ENCODE measurements at regions not wholly inside any gene's neighbourhood (a gene's known extent, or its start where the extent isn't known, plus 50 kb on each side); places are given as distances from the start of the nearest gene placed in this dataset.

DNA sequence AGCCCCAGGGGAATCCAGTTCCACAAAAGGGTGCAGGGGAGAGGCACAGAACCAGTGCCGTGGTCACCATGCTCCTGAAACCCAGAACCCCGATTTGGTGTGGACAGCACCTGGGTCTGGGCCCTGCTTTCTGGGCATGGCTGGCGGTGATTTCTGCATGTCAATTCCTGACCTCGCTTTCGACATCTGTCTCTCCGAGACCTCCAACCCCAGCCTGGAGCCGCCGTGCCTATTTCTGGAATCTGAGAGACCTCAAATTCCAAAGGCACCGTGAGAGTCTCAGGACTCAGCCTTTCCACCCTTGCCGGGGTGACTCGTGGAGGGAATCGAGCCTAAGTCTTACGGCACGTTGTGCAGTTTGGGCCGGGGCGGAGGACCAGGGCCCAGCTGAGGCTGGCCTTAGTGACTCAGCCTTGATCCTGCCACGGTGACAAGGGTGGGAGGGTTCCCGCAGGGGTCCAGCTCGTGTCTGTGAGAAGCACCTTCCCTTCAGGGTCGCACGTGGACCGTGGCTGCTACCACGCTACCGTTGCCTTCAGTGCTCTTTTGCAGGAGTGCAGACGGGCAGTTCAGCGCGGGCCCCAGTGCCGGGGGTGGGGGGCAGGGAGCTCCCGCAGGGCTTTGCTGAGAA lies 133.7 kb downstream of the PXDC1 start:
- H3K79me1 ChIP-seq (ENCODE audit: low read depth, low read length): no peaks in the 10 kb centered on the region
- H3K9ac ChIP-seq (ENCODE audit: low read depth, low read length, poor library complexity): no peak overlapping the region
- no CpG with 5 or more reads among the region's 29 CpGs for WGBS, 2 donors (ENCODE audit: extremely low coverage in 2 of 2, insufficient read length in 2 of 2, insufficient replicate concordance in 1 of 2)
- no peak overlapping the region for H2BK5ac ChIP-seq (ENCODE audit: low read length)
- H2BK15ac ChIP-seq (ENCODE audit: low read length): peak overlapping the region; percentile 81
- H4K91ac ChIP-seq (ENCODE audit: low read depth, low read length, poor library complexity): no peak overlapping the region
- H3K4me1 ChIP-seq (ENCODE audit: control insufficient read depth in 2 of 2, insufficient read depth in 1 of 2, low read depth in 1 of 2, low read length in 2 of 2): peaks cover 1 to 4% of the 10 kb centered on the region in 2 donors
- DNase-seq (ENCODE audit: low spot score): no peak
- no peak overlapping the region for H3K4me2 ChIP-seq (ENCODE audit: insufficient read depth, low read length, poor library complexity, severe bottlenecking)
- H3K36me3 ChIP-seq (replicated peaks in 1 of 2; ENCODE audit: control insufficient read depth in 2 of 2, insufficient read depth in 2 of 2, low read length in 2 of 2): no peaks in the 10 kb centered on the region
- no peak overlapping the region for H2AK5ac ChIP-seq (ENCODE audit: low read depth, low read length)
- no peak overlapping the region for H2BK12ac ChIP-seq (ENCODE audit: low read length)
- no peak overlapping the region for H3K27ac ChIP-seq (replicated peaks; ENCODE audit: low read length)
- no peak overlapping the region for H3K4ac ChIP-seq (ENCODE audit: low read length)
- peak overlapping the region; percentile 87 for H3K18ac ChIP-seq (ENCODE audit: low read length)
- H3K4me3 ChIP-seq (ENCODE audit: low read length in 2 of 2): peak overlapping the region in 1 of 2 donors; percentile 0
- peak overlapping the region; percentile 48 for H4K8ac ChIP-seq (ENCODE audit: low read depth, low read length)
- no peaks in the 10 kb centered on the region for H3K9me3 ChIP-seq (replicated peaks in 1 of 2; ENCODE audit: control insufficient read depth in 2 of 2, insufficient read depth in 1 of 2, low read depth in 1 of 2, low read length in 2 of 2)
- peak overlapping the region; percentile 82 for H3K14ac ChIP-seq (ENCODE audit: low read length)
- H3K27me3 ChIP-seq (ENCODE audit: control insufficient read depth in 3 of 3, insufficient read depth in 3 of 3, low read depth in 1 of 3, low read length in 3 of 3): peaks cover 0 to 6% (median 0%) of the 10 kb centered on the region in 3 experiments
- H2BK120ac ChIP-seq (ENCODE audit: low read depth, low read length): peak overlapping the region; percentile 77
- no peak overlapping the region for H2AFZ ChIP-seq (ENCODE audit: low read length)
- H3K23ac ChIP-seq (ENCODE audit: low read depth, low read length, poor library complexity): peak overlapping the region; percentile 77

- H2AK5ac ChIP-seq (ENCODE audit: low read depth, low read length): peak overlapping the region; percentile 36
- H3K9me3 ChIP-seq (replicated peaks in 1 of 2; ENCODE audit: control insufficient read depth in 2 of 2, insufficient read depth in 1 of 2, low read depth in 1 of 2, low read length in 2 of 2): no peaks in the 10 kb centered on the region
- H2BK12ac ChIP-seq (ENCODE audit: low read length): no peak overlapping the region
- no peak overlapping the region for H4K91ac ChIP-seq (ENCODE audit: low read depth, low read length, poor library complexity)
- H3K79me1 ChIP-seq (ENCODE audit: low read depth, low read length): no peaks in the 10 kb centered on the region
- peak overlapping the region; percentile 81 for H2BK15ac ChIP-seq (ENCODE audit: low read length)
- no peak overlapping the region for H3K14ac ChIP-seq (ENCODE audit: low read length)
- no peak overlapping the region for H3K4ac ChIP-seq (ENCODE audit: low read length)
- DNase-seq (ENCODE audit: low spot score): no peak
- H3K4me2 ChIP-seq (ENCODE audit: insufficient read depth, low read length, poor library complexity, severe bottlenecking): no peak overlapping the region
- WGBS, 2 donors (ENCODE audit: extremely low coverage in 2 of 2, insufficient read length in 2 of 2, insufficient replicate concordance in 1 of 2): no CpG with 5 or more reads among the region's 7 CpGs
- no peak overlapping the region for H3K4me3 ChIP-seq (ENCODE audit: low read length in 2 of 2)
- H4K8ac ChIP-seq (ENCODE audit: low read depth, low read length): no peak overlapping the region
- H3K9ac ChIP-seq (ENCODE audit: low read depth, low read length, poor library complexity): no peak overlapping the region
- peaks cover 0 to 6% (median 0%) of the 10 kb centered on the region in 3 experiments for H3K27me3 ChIP-seq (ENCODE audit: control insufficient read depth in 3 of 3, insufficient read depth in 3 of 3, low read depth in 1 of 3, low read length in 3 of 3)
- H3K23ac ChIP-seq (ENCODE audit: low read depth, low read length, poor library complexity): no peak overlapping the region
- H3K18ac ChIP-seq (ENCODE audit: low read length): no peak overlapping the region
- H3K36me3 ChIP-seq (replicated peaks in 1 of 2; ENCODE audit: control insufficient read depth in 2 of 2, insufficient read depth in 2 of 2, low read length in 2 of 2): no peaks in the 10 kb centered on the region
- H2AFZ ChIP-seq (ENCODE audit: low read length): no peak overlapping the region
- no peak overlapping the region for H2BK120ac ChIP-seq (ENCODE audit: low read depth, low read length)
- peaks cover 5 to 6% of the 10 kb centered on the region in 2 donors for H3K4me1 ChIP-seq (ENCODE audit: control insufficient read depth in 2 of 2, insufficient read depth in 1 of 2, low read depth in 1 of 2, low read length in 2 of 2)
- H3K27ac ChIP-seq (replicated peaks; ENCODE audit: low read length): no peak overlapping the region
- no peak overlapping the region for H2BK5ac ChIP-seq (ENCODE audit: low read length)
These were observed 134.3 kb downstream of the PXDC1 start for GRCh38 chr6:3617192-3617631.

- Histone ChIP-seq H4K8ac (ENCODE audit: low read depth, low read length) (no peak overlapping the region), H3K79me1 (ENCODE audit: low read depth, low read length) (no peaks in the 10 kb centered on the region), H3K27ac (replicated peaks; ENCODE audit: low read length) (no peak overlapping the region), H2BK5ac (ENCODE audit: low read length) (no peak overlapping the region), H3K27me3 (ENCODE audit: control insufficient read depth in 3 of 3, insufficient read depth in 3 of 3, low read depth in 1 of 3, low read length in 3 of 3) (peaks cover 0 to 6% (median 0%) of the 10 kb centered on the region in 3 experiments), H3K4ac (ENCODE audit: low read length) (peak overlapping the region; percentile 37), H2AFZ (ENCODE audit: low read length) (no peak overlapping the region), H3K9ac (ENCODE audit: low read depth, low read length, poor library complexity) (peak overlapping the region; percentile 50), H3K4me2 (ENCODE audit: insufficient read depth, low read length, poor library complexity, severe bottlenecking) (no peak overlapping the region), H2BK15ac (ENCODE audit: low read length) (no peak overlapping the region), H3K9me3 (replicated peaks in 1 of 2; ENCODE audit: control insufficient read depth in 2 of 2, insufficient read depth in 1 of 2, low read depth in 1 of 2, low read length in 2 of 2) (no peaks in the 10 kb centered on the region), H4K91ac (ENCODE audit: low read depth, low read length, poor library complexity) (no peak overlapping the region), H3K14ac (ENCODE audit: low read length) (no peak overlapping the region), H2AK5ac (ENCODE audit: low read depth, low read length) (peak overlapping the region; percentile 36), H3K18ac (ENCODE audit: low read length) (no peak overlapping the region), H3K23ac (ENCODE audit: low read depth, low read length, poor library complexity) (peak overlapping the region; percentile 34), H3K4me3 (ENCODE audit: low read length in 2 of 2) (no peak overlapping the region), H3K36me3 (replicated peaks in 1 of 2; ENCODE audit: control insufficient read depth in 2 of 2, insufficient read depth in 2 of 2, low read length in 2 of 2) (no peaks in the 10 kb centered on the region), H3K4me1 (ENCODE audit: control insufficient read depth in 2 of 2, insufficient read depth in 1 of 2, low read depth in 1 of 2, low read length in 2 of 2) (peaks cover 5 to 6% of the 10 kb centered on the region in 2 donors), H2BK120ac (ENCODE audit: low read depth, low read length) (no peak overlapping the region), H2BK12ac (ENCODE audit: low read length) (no peak overlapping the region)
- WGBS, 2 donors (ENCODE audit: extremely low coverage in 2 of 2, insufficient read length in 2 of 2, insufficient replicate concordance in 1 of 2): no CpG with 5 or more reads among the region's 9 CpGs
- no peak for DNase-seq (ENCODE audit: low spot score)
These were observed 134.8 kb downstream of the PXDC1 start for GRCh38 chr6:3616565-3617176.

Measured in neuronal stem cell (in vitro differentiated cells).